ENCODE measurements at regions not wholly inside any gene's neighbourhood (a gene's known extent, or its start where the extent isn't known, plus 50 kb on each side); places are given as distances from the start of the nearest gene placed in this dataset.

DNA sequence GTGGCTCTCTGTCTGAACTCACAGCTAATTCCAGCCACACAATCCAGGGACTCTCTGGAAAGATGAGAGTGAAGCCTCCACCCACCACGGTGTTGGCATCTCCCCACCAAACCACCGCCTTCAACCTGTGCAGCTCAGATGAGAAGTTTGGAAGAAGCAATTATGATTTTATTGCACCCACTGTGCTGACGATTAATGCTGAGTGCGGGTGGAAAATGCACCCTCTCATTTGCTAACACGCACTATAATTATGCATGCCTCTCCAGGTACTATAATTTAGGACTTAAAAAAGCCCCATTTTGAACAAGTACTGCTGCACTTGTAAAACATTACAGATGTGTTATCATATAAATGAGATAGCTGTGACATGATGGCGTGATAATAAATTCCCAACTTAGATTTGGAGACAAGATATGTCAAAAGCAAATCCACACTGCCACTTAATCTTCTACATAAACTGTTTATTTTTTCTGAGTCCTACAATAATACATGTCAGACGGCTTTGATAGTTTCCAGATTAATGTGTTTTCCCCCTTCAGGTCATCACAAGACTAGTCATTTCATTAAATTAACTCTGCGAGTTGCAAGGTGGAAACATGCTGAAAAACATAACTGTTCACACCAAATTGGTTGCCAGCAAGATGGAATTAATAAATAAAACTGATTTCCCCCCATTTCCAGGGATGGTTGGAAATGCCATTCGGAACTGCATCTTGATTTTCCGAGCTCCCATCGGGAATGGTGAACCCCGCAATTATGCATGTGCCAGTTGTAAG, 466.5 kb upstream of the MAF start:
- H3K27ac ChIP-seq = no peak overlapping the region
- H3K27me3 ChIP-seq = no peaks in the 10 kb centered on the region
- no peak for DNase-seq
- no peaks in the 10 kb centered on the region for H3K4me1 ChIP-seq
- H3K36me3 ChIP-seq = no peaks in the 10 kb centered on the region
- intact Hi-C loops (cut with DNase I; ENCODE audit: low total_unique reads) = no loop called here
- H3K9me3 ChIP-seq = no peaks in the 10 kb centered on the region
- H3K4me3 ChIP-seq = no peak overlapping the region
- TF ChIP-seq, protein P1, sequence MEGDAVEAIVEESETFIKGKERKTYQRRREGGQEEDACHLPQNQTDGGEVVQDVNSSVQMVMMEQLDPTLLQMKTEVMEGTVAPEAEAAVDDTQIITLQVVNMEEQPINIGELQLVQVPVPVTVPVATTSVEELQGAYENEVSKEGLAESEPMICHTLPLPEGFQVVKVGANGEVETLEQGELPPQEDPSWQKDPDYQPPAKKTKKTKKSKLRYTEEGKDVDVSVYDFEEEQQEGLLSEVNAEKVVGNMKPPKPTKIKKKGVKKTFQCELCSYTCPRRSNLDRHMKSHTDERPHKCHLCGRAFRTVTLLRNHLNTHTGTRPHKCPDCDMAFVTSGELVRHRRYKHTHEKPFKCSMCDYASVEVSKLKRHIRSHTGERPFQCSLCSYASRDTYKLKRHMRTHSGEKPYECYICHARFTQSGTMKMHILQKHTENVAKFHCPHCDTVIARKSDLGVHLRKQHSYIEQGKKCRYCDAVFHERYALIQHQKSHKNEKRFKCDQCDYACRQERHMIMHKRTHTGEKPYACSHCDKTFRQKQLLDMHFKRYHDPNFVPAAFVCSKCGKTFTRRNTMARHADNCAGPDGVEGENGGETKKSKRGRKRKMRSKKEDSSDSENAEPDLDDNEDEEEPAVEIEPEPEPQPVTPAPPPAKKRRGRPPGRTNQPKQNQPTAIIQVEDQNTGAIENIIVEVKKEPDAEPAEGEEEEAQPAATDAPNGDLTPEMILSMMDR (IDR thresholded peaks at IDR 0.05) = no peak

DNA sequence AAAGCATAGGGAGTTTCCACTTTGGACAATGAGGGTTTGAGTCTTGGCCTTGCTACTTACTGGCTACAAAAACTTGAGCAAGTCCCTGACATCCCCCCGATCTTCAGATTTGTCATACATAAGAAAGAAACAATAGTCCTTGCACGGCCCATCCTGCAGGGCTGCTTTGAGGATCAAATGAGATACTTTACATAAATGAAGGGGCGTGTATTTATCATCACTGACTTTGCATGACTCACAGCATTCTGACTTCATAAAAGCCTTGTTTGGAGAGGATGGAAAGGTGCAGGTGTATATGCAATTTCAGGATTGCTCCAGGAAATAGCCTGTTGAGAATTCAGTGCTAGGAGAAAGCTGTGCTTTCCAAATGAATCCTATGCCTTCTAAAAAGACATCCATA, 465.0 kb upstream of the MAF start:
- TF ChIP-seq, protein P1 (IDR thresholded peaks at IDR 0.05) = no peak
- H3K27me3 ChIP-seq = no peaks in the 10 kb centered on the region
- H3K4me3 ChIP-seq = no peak overlapping the region
- intact Hi-C loops (cut with DNase I; ENCODE audit: low total_unique reads) = no loop called here
- no peaks in the 10 kb centered on the region for H3K9me3 ChIP-seq
- H3K4me1 ChIP-seq = no peaks in the 10 kb centered on the region
- H3K27ac ChIP-seq = no peak overlapping the region
- DNase-seq = no peak
- H3K36me3 ChIP-seq = no peaks in the 10 kb centered on the region

GRCh38 chr16:80063713-80064069, 463.2 kb upstream of the MAF start:
- Histone ChIP-seq H3K4me3 (no peak overlapping the region), H3K9me3 (no peaks in the 10 kb centered on the region), H3K4me1 (peaks cover 0 to under 1% (median 0%) of the 10 kb centered on the region in 4 donors), H3K27ac (no peak overlapping the region), H3K27me3 (no peaks in the 10 kb centered on the region), H3K36me3 (no peaks in the 10 kb centered on the region)
- TF ChIP-seq, protein P1 (IDR thresholded peaks at IDR 0.05) = no peak
- no peak for DNase-seq
- intact Hi-C loops (cut with DNase I; ENCODE audit: low total_unique reads) = no loop called here

- Histone ChIP-seq H3K27me3 (no peaks in the 10 kb centered on the region), H3K9me3 (no peaks in the 10 kb centered on the region), H3K36me3 (no peaks in the 10 kb centered on the region), H3K27ac (no peak overlapping the region), H3K4me1 (peaks cover 0 to 6% (median 2%) of the 10 kb centered on the region in 4 donors), H3K4me3 (no peak overlapping the region)
- intact Hi-C loops (cut with DNase I; ENCODE audit: low total_unique reads) = no loop called here
- TF ChIP-seq, protein P1 (IDR thresholded peaks at IDR 0.05) = no peak
- no peak for DNase-seq
These were observed 462.6 kb upstream of the MAF start for GRCh38 chr16:80063031-80063712.

DNA sequence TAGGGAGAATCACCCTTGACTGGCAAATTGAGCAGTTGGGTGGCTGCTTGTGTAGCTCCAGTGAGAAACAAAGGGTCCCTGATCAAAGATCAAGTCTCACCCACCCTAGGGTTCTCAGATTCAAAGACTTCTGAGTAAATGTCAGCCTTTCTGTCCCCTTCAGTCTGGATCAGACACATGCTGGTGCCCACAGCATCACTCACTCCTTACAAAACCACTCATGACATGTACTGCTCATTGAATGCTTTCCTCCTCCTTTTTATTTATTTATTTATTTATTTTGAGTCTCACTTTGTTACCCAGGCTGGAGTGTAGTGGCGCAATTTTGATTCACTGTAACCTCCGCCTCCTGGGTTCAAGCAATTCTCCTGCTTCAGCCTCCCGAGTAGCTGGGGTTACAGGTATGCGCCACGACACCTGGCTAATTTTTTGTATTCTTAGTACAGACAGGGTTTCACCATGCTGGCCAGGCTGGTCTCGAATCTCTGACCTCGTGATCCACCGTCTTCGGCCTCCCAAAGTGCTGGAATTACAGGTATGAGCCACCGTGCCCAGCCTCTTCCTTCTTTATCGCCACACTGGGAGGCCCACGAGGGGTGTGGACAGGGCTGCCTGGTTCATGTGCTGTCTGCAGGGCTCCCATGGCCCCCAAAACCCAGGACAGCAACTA, 462.0 kb upstream of the MAF start:
- Histone ChIP-seq H3K9me3 (no peaks in the 10 kb centered on the region), H3K27ac (no peak overlapping the region), H3K36me3 (no peaks in the 10 kb centered on the region), H3K27me3 (no peaks in the 10 kb centered on the region), H3K4me3 (no peak overlapping the region), H3K4me1 (peaks cover 0 to 12% (median 3%) of the 10 kb centered on the region in 4 donors)
- TF ChIP-seq, protein P1 (IDR thresholded peaks at IDR 0.05) = no peak
- DNase-seq = no peak
- intact Hi-C loops (cut with DNase I; ENCODE audit: low total_unique reads) = no loop called here
